ENCODE measurements at regions not wholly inside any gene's neighbourhood (a gene's known extent, or its start where the extent isn't known, plus 50 kb on each side); places are given as distances from the start of the nearest gene placed in this dataset.

DNA sequence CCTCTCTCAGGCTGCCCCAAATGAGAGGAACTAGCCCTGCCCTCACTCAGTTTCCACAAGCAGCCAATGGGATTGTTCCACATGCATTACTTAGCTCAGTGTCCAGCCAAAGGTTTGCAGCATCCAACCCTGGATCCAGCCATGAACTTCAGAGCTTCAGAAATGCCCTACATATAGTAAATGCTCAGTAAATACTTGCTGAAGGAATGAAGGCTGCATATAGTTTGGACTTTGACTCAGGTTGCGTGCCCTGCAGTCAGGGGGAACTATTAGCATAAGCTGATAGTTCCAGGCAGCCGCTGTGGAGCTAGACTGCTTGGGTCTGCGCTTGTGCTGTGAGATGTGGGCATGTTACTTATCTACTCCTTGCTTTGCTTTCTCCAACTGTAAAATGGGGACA, 64.8 kb downstream of the NENF start:
- no peak for TF ChIP-seq CTCF (IDR thresholded peaks at IDR 0.05; ENCODE audit: extremely low read depth in 1 of 2, insufficient read depth in 1 of 2, low read depth in 1 of 2, low read length in 2 of 2)
- TF ChIP-seq MYC (IDR thresholded peaks at IDR 0.05; ENCODE audit: low read depth, low read length) = no peak

All from endothelial cell of umbilical vein (primary cell).